ENCODE measurements at regions not wholly inside any gene's neighbourhood (a gene's known extent, or its start where the extent isn't known, plus 50 kb on each side); places are given as distances from the start of the nearest gene placed in this dataset.

DNA sequence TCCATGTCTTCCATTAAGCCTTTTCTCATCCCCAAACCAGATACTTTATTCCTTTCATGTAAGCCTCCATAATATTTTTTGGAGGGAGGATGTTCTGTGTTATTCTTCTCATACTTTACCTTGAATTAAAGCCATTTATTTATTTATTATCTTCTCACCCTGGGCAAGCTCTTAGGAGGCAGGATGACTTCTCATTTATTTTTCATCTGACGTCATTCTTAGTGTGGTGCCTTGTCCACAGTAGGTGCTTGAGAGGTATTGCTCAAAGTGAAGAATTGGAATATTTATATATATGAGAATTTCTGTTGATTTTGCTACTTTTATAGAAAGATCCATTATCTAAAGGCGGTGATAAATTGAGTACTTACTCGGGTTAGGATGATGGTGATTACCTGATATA lies 458.3 kb upstream of the ACTBL2 start:
- no peak for TF ChIP-seq POLR2A (IDR thresholded peaks at IDR 0.05)
- TF ChIP-seq CTCF (IDR thresholded peaks at IDR 0.05): no peak

Data from lower leg skin (tissue), 3 donors.